COLO829 (cell line): ENCODE measurements at regions not wholly inside any gene's neighbourhood (a gene's known extent, or its start where the extent isn't known, plus 50 kb on each side); places are given as distances from the start of the nearest gene placed in this dataset.
"Not testable (repeated sequence)": the region's sequence is repeated elsewhere in the genome, so short reads cannot be mapped to it uniquely, and the experiment has no call there.

Experiments used
- DNase-seq: peaks from one replicate; pipeline ENCODE4 v3.0.0; 2012; ENCODE audit warnings: low spot score

- DNase-seq, result not testable (repeated sequence)
Measured at GRCh38 chr21:13810559-13810958, 201.0 kb downstream of the POTED start.

- not testable (repeated sequence) for DNase-seq
Measured at GRCh38 chr21:13806444-13806843, 196.9 kb downstream of the POTED start.

GRCh38 chr21:13802757-13803156, 193.2 kb downstream of the POTED start:
- not testable (repeated sequence) for DNase-seq
